ENCODE measurements at regions not wholly inside any gene's neighbourhood (a gene's known extent, or its start where the extent isn't known, plus 50 kb on each side); places are given as distances from the start of the nearest gene placed in this dataset.

DNA sequence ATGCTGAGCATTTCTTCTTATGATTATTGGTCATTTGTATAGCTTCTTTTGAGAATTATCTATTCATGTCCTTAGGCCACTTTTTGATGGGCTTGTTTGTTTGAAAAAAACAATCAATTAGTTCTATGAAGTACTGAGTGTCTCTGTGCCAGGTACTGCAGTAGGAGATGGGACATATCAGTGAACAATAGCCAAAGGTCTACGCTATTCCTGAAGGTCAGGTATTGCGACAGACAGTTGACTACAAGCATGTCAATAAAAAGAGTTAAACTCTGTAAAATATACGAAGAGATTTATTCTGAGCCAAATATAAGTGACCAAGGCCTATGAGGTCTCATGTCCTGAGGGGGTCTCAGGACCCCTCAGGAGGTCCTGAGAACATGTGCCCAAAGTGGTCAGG lies 122.1 kb upstream of the NFE2L3 start:
- CTCF ChIA-PET, result no interaction called here
- no peaks in the 10 kb centered on the region for H3K9me3 ChIP-seq (ENCODE audit: low read depth, low read length, poor library complexity, severe bottlenecking)

DNA sequence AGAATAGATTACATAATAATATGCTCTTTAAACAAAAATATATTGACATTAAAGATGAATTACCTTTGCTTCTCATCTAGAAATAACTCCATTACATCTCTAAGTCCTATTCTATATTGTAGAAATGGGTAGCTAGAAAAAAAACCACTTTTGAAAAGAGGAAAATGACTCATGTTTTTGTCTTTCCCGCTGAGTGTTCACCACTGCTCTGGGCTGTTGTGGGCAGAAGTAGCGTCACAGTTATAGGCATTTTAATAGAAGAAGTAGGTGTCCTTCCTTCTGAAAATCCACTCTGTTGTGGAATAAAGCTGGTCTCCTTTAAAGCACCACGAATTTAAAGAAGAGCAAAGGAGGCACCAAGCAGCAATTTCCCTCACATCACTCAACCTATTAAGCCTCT lies 117.6 kb upstream of the NFE2L3 start:
- no TSS peak for BruUV-seq (replicated peaks)
- CTCF ChIA-PET, result no interaction called here

More for the DNA sequence above, 122.1 kb upstream of the NFE2L3 start:
- Histone ChIP-seq H3K4me1 (ENCODE audit: insufficient read depth, low read length, poor library complexity, severe bottlenecking) (no peaks in the 10 kb centered on the region), H3K4me3 (ENCODE audit: low read depth, low read length, poor library complexity, severe bottlenecking) (no peak overlapping the region), H3K36me3 (ENCODE audit: insufficient read depth, low read length, poor library complexity, severe bottlenecking) (no peaks in the 10 kb centered on the region), H3K27me3 (replicated peaks; ENCODE audit: insufficient read depth, low read depth, low read length, poor library complexity) (no peaks in the 10 kb centered on the region), H3K27ac (ENCODE audit: low read depth, low read length, poor library complexity, severe bottlenecking) (no peak overlapping the region)
- intact Hi-C loops (cut with micrococcal nuclease; ENCODE audit: unreplicated experiment), result no loop called here
- POLR2A ChIA-PET (ENCODE audit: low non-redundant PET), result no interaction called here
- no TSS peak for BruUV-seq (replicated peaks)
- TF ChIP-seq, protein P1, sequence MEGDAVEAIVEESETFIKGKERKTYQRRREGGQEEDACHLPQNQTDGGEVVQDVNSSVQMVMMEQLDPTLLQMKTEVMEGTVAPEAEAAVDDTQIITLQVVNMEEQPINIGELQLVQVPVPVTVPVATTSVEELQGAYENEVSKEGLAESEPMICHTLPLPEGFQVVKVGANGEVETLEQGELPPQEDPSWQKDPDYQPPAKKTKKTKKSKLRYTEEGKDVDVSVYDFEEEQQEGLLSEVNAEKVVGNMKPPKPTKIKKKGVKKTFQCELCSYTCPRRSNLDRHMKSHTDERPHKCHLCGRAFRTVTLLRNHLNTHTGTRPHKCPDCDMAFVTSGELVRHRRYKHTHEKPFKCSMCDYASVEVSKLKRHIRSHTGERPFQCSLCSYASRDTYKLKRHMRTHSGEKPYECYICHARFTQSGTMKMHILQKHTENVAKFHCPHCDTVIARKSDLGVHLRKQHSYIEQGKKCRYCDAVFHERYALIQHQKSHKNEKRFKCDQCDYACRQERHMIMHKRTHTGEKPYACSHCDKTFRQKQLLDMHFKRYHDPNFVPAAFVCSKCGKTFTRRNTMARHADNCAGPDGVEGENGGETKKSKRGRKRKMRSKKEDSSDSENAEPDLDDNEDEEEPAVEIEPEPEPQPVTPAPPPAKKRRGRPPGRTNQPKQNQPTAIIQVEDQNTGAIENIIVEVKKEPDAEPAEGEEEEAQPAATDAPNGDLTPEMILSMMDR (conservative IDR thresholded peaks at IDR 0.05; ENCODE audit: low read depth, low read length), result no peak
- no peak for TF ChIP-seq EZH2 (IDR thresholded peaks at IDR 0.05; ENCODE audit: borderline replicate concordance, low read depth, low read length, poor library complexity, severe bottlenecking)
- DNase-seq (ENCODE audit: low spot score), result no peak

GRCh38 chr7:26035552-26035951 lies 116.4 kb upstream of the NFE2L3 start:
- Histone ChIP-seq H3K36me3 (ENCODE audit: insufficient read depth, low read length, poor library complexity, severe bottlenecking) (no peaks in the 10 kb centered on the region), H3K27ac (ENCODE audit: low read depth, low read length, poor library complexity, severe bottlenecking) (no peak overlapping the region), H3K4me3 (ENCODE audit: low read depth, low read length, poor library complexity, severe bottlenecking) (no peak overlapping the region), H3K9me3 (ENCODE audit: low read depth, low read length, poor library complexity, severe bottlenecking) (no peaks in the 10 kb centered on the region), H3K27me3 (replicated peaks; ENCODE audit: insufficient read depth, low read depth, low read length, poor library complexity) (no peaks in the 10 kb centered on the region), H3K4me1 (ENCODE audit: insufficient read depth, low read length, poor library complexity, severe bottlenecking) (peaks cover 8% of the 10 kb centered on the region)
- POLR2A ChIA-PET (ENCODE audit: low non-redundant PET), result no interaction called here
- no TSS peak for BruUV-seq (replicated peaks)
- CTCF ChIA-PET, result no interaction called here
- intact Hi-C loops (cut with micrococcal nuclease; ENCODE audit: unreplicated experiment), result no loop called here
- TF ChIP-seq, protein P1 (conservative IDR thresholded peaks at IDR 0.05; ENCODE audit: low read depth, low read length), result no peak
- TF ChIP-seq EZH2 (IDR thresholded peaks at IDR 0.05; ENCODE audit: borderline replicate concordance, low read depth, low read length, poor library complexity, severe bottlenecking), result no peak
- DNase-seq (ENCODE audit: low spot score), result no peak

More for the DNA sequence above, 117.6 kb upstream of the NFE2L3 start:
- Histone ChIP-seq H3K36me3 (ENCODE audit: insufficient read depth, low read length, poor library complexity, severe bottlenecking) (no peaks in the 10 kb centered on the region), H3K27ac (ENCODE audit: low read depth, low read length, poor library complexity, severe bottlenecking) (no peak overlapping the region), H3K9me3 (ENCODE audit: low read depth, low read length, poor library complexity, severe bottlenecking) (no peaks in the 10 kb centered on the region), H3K27me3 (replicated peaks; ENCODE audit: insufficient read depth, low read depth, low read length, poor library complexity) (no peaks in the 10 kb centered on the region), H3K4me1 (ENCODE audit: insufficient read depth, low read length, poor library complexity, severe bottlenecking) (peaks cover 8% of the 10 kb centered on the region), H3K4me3 (ENCODE audit: low read depth, low read length, poor library complexity, severe bottlenecking) (no peak overlapping the region)
- intact Hi-C loops (cut with micrococcal nuclease; ENCODE audit: unreplicated experiment), result no loop called here
- no peak for DNase-seq (ENCODE audit: low spot score)
- POLR2A ChIA-PET (ENCODE audit: low non-redundant PET), result no interaction called here
- no peak for TF ChIP-seq EZH2 (IDR thresholded peaks at IDR 0.05; ENCODE audit: borderline replicate concordance, low read depth, low read length, poor library complexity, severe bottlenecking)
- TF ChIP-seq, protein P1 (conservative IDR thresholded peaks at IDR 0.05; ENCODE audit: low read depth, low read length), result no peak
